Upper lobe of left lung (tissue), 6 donors: ENCODE measurements at regions not wholly inside any gene's neighbourhood (a gene's known extent, or its start where the extent isn't known, plus 50 kb on each side); places are given as distances from the start of the nearest gene placed in this dataset.

Experiments
- ATAC-seq, 2 donors: fragments of 200-7000 bp; cut with Tn5 transposase; one replicate each; pipeline ENCODE4 v1.9.1; 2022; ENCODE audit warnings: mild to moderate bottlenecking in 2 of 2, moderate library complexity in 2 of 2; ENCODE audit not compliant: low FRiP score in 2 of 2
- DNase-seq, 2 donors: peaks; one replicate each; pipeline ENCODE4 v3.0.0-alpha.2; 2019 to 2020
- H3K27ac ChIP-seq, 4 donors: fragments of 200-600 bp; sonication (generic); one replicate each; pipeline ENCODE4 v1.5.1; 2016 to 2019
- H3K27me3 ChIP-seq, 4 donors: fragments of 200-600 bp; sonication (generic); one replicate each; pipeline ENCODE4 v1.5.1; 2017 to 2019
- H3K36me3 ChIP-seq, 4 donors: fragments of 200-600 bp; sonication (generic); one replicate each; pipeline ENCODE4 v1.5.1; 2016 to 2019
- H3K4me1 ChIP-seq, 4 donors: fragments of 200-600 bp; sonication (generic); one replicate each; pipeline ENCODE4 v1.5.1; 2018 to 2019
- H3K4me3 ChIP-seq, 4 donors: fragments of 200-600 bp; sonication (generic); one replicate each; pipeline ENCODE4 v1.5.1; 2017 to 2019; ENCODE audit warnings: mild to moderate bottlenecking in 2 of 4, moderate library complexity in 1 of 4
- H3K9me3 ChIP-seq, 4 donors: fragments of 200-600 bp; sonication (generic); one replicate each; pipeline ENCODE4 v1.5.1; 2018 to 2019
- CTCF ChIP-seq, 6 experiments: fragments of 450-650 bp in 4 of 6; fragments of 200-600 bp in 2 of 6; sonication (generic) in 2 of 6; IDR thresholded peaks; one replicate each; pipeline ENCODE4 v1.5.1; 2016 to 2019; ENCODE audit warnings: antibody characterized with exemption in 6 of 6
- EP300 ChIP-seq, 4 donors: sonication (generic); formaldehyde crosslinking; IDR thresholded peaks; one replicate each; pipeline ENCODE4 v1.5.1; 2017; ENCODE audit warnings: antibody characterized with exemption in 4 of 4, control low read depth in 2 of 4
- POLR2A ChIP-seq, 4 donors: fragments of 450-650 bp; IDR thresholded peaks; one replicate each; pipeline ENCODE4 v1.5.1; 2016 to 2017; ENCODE audit warnings: antibody characterized with exemption in 4 of 4, mild to moderate bottlenecking in 2 of 4
- POLR2AphosphoS5 ChIP-seq, 2 donors: sonication (generic); formaldehyde crosslinking; IDR thresholded peaks; one replicate each; pipeline ENCODE4 v1.5.1; 2017; ENCODE audit warnings: antibody characterized with exemption in 2 of 2
- WGBS, 2 donors: methylation state at CpG; one replicate each; pipeline ENCODE4 v1.1.5; 2017 to 2018; 5-methylcytosine and 5-hydroxymethylcytosine counted together
- donor health status: DM: no; HTN: no; CAD: no; lungs with moderate emphysema.
- donor health status: DM: no; HTN: yes; CAD: no; lungs with severe emphysema.

- ATAC-seq (no peak), DNase-seq (no peak)
- no peaks in the 10 kb centered on the region for H3K4me1 ChIP-seq
- H3K27me3 ChIP-seq, result no peaks in the 10 kb centered on the region
- H3K36me3 ChIP-seq, result no peaks in the 10 kb centered on the region
- no peak overlapping the region for H3K4me3 ChIP-seq
- TF ChIP-seq EP300 (IDR thresholded peaks at IDR 0.05), result no peak
- TF ChIP-seq POLR2A (IDR thresholded peaks at IDR 0.05), result no peak
- TF ChIP-seq POLR2AphosphoS5 (IDR thresholded peaks at IDR 0.05), result no peak
- no peak for TF ChIP-seq CTCF (IDR thresholded peaks at IDR 0.05)
- WGBS, 2 donors, result 25 to 39% methylated on average over 1 of the region's 1 CpG
- H3K9me3 ChIP-seq, result no peaks in the 10 kb centered on the region
- H3K27ac ChIP-seq, result no peak overlapping the region
These were observed 639.1 kb downstream of the GABRG1 start for GRCh38 chr4:45484740-45485139.

GRCh38 chr4:45482346-45482745 lies 641.5 kb downstream of the GABRG1 start:
- DNase-seq, result no peak
- Histone ChIP-seq H3K4me3 (no peak overlapping the region), H3K36me3 (no peaks in the 10 kb centered on the region), H3K4me1 (no peaks in the 10 kb centered on the region), H3K9me3 (peaks cover 0 to 3% (median 0%) of the 10 kb centered on the region in 4 donors), H3K27ac (no peak overlapping the region), H3K27me3 (no peaks in the 10 kb centered on the region)
- no peak for TF ChIP-seq EP300 (IDR thresholded peaks at IDR 0.05)
- TF ChIP-seq POLR2AphosphoS5 (IDR thresholded peaks at IDR 0.05), result no peak
- no peak for TF ChIP-seq CTCF (IDR thresholded peaks at IDR 0.05)
- no peak for TF ChIP-seq POLR2A (IDR thresholded peaks at IDR 0.05)
- WGBS, 2 donors, result 90 to 92% methylated on average over 7 of the region's 7 CpGs
- no peak for ATAC-seq

DNA sequence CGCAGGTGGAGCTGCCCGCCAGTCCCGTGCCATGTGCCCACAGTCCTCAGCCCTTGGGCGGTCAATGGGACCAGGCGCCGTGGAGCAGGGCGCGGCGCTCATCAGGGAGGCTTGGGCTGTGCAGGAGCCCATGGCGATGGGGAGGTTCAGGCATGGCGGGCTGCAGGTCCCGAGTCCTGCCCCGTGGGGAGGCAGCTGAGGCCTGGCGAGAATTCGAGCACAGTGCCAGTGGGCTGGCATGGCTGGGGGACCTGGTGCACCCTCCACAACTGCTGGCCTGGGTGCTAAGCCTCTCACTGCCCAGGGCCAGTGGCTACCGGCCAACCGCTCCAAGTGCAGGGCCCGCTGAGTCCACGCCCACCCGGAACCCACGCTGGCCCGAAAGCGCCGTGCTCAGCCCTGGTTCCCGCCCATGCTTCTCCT lies 646.5 kb downstream of the GABRG1 start:
- Histone ChIP-seq H3K9me3 (peaks cover 0 to 7% (median 0%) of the 10 kb centered on the region in 4 donors), H3K27ac (no peak overlapping the region), H3K4me1 (no peaks in the 10 kb centered on the region), H3K36me3 (no peaks in the 10 kb centered on the region), H3K27me3 (no peaks in the 10 kb centered on the region), H3K4me3 (no peak overlapping the region)
- TF ChIP-seq POLR2AphosphoS5 (IDR thresholded peaks at IDR 0.05) (no peak), CTCF (IDR thresholded peaks at IDR 0.05) (no peak), EP300 (IDR thresholded peaks at IDR 0.05) (no peak), POLR2A (IDR thresholded peaks at IDR 0.05) (no peak)
- peak in 1 of 2 donors; percentile 71 for DNase-seq
- 95% methylated on average over 25 of the region's 25 CpGs; no CpG with 5 or more reads in 1 of the 2 donors for WGBS, 2 donors
- ATAC-seq, result peak in 1 of 2 donors; percentile 26

GRCh38 chr4:45475548-45475947 lies 648.3 kb downstream of the GABRG1 start:
- H3K4me3 ChIP-seq, result no peak overlapping the region
- no peaks in the 10 kb centered on the region for H3K36me3 ChIP-seq
- peaks cover 0 to 12% (median 0%) of the 10 kb centered on the region in 4 donors for H3K9me3 ChIP-seq
- no peak for ATAC-seq
- DNase-seq, result no peak
- TF ChIP-seq EP300 (IDR thresholded peaks at IDR 0.05), result no peak
- no peak for TF ChIP-seq POLR2AphosphoS5 (IDR thresholded peaks at IDR 0.05)
- H3K4me1 ChIP-seq, result no peaks in the 10 kb centered on the region
- H3K27ac ChIP-seq, result no peak overlapping the region
- 26 to 29% methylated on average over 2 of the region's 2 CpGs for WGBS, 2 donors
- no peaks in the 10 kb centered on the region for H3K27me3 ChIP-seq

DNA sequence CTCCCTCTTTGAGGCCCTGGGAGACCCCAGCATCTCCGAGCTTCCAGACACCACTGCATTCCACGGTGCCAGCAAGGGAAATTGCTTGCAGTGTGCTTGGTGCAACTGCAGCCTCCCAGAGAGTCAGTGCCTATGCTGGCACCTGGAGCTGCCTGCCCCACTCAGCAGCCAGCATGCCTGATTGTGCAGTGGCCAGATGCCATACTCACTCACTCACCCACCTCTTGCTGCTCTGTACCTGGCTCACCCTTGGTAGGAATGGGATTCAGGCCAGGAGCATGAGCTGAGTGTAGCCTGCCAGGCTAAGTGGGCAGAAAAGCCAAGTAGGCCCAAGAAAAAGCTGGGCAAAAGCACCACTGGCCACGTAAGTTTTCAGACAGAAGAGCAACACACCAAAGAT lies 651.4 kb downstream of the GABRG1 start:
- no peaks in the 10 kb centered on the region for H3K27me3 ChIP-seq
- no peaks in the 10 kb centered on the region for H3K4me1 ChIP-seq
- TF ChIP-seq POLR2A (IDR thresholded peaks at IDR 0.05) (no peak), CTCF (IDR thresholded peaks at IDR 0.05) (no peak), EP300 (IDR thresholded peaks at IDR 0.05) (no peak), POLR2AphosphoS5 (IDR thresholded peaks at IDR 0.05) (no peak)
- H3K9me3 ChIP-seq, result peaks cover 0 to 10% (median 0%) of the 10 kb centered on the region in 4 donors
- H3K27ac ChIP-seq, result no peak overlapping the region
- H3K36me3 ChIP-seq, result no peaks in the 10 kb centered on the region
- ATAC-seq, result peak in 1 of 2 donors; percentile 55
- H3K4me3 ChIP-seq, result no peak overlapping the region
- DNase-seq, result peak in 1 of 2 donors; percentile 6
- WGBS, 2 donors, result 67 to 69% methylated on average over 1 to 3 of the region's 3 CpGs
